Smooth muscle cell (in vitro differentiated cells): ENCODE measurements at regions not wholly inside any gene's neighbourhood (a gene's known extent, or its start where the extent isn't known, plus 50 kb on each side); places are given as distances from the start of the nearest gene placed in this dataset.

Experiments
- DNase-seq: peaks from one replicate; lab custom pipeline; 2025; ENCODE audit not compliant: unreplicated experiment; lab: John Stamatoyannopoulos, UW
- H2AFZ ChIP-seq: fragments of 200-600 bp; sonication (generic); 2 replicates; pipeline ENCODE4 v1.6.0; 2016; ENCODE audit warnings: antibody characterized with exemption, low read depth, mild to moderate bottlenecking
- H3F3A ChIP-seq: fragments of 200-600 bp; sonication (generic); 2 replicates; pipeline ENCODE4 v1.6.0; 2017; ENCODE audit warnings: antibody characterized with exemption, low read depth
- H3K27ac ChIP-seq: fragments of 200-600 bp; sonication (generic); 2 replicates; pipeline ENCODE4 v1.5.1; 2016; ENCODE audit warnings: low read depth, mild to moderate bottlenecking
- H3K27me3 ChIP-seq: fragments of 200-600 bp; sonication (generic); 2 replicates; pipeline ENCODE4 v1.6.1; 2016; ENCODE audit warnings: low read depth, mild to moderate bottlenecking
- H3K36me3 ChIP-seq: fragments of 200-600 bp; sonication (generic); 2 replicates; pipeline ENCODE4 v1.5.1; 2016; ENCODE audit warnings: low read depth
- H3K4me1 ChIP-seq: fragments of 200-600 bp; sonication (generic); 2 replicates; pipeline ENCODE4 v1.5.1; 2016; ENCODE audit warnings: low read depth
- H3K4me2 ChIP-seq: fragments of 200-600 bp; sonication (generic); 2 replicates; pipeline ENCODE4 v1.6.0; 2016; ENCODE audit warnings: mild to moderate bottlenecking
- H3K4me3 ChIP-seq: fragments of 200-600 bp; sonication (generic); 2 replicates; pipeline ENCODE4 v1.5.1; 2016; ENCODE audit warnings: mild to moderate bottlenecking
- H3K79me2 ChIP-seq: fragments of 200-600 bp; sonication (generic); 2 replicates; pipeline ENCODE4 v1.6.0; 2016; ENCODE audit warnings: low read depth, mild to moderate bottlenecking
- H3K9ac ChIP-seq: fragments of 200-600 bp; sonication (generic); 2 replicates; pipeline ENCODE4 v1.6.0; 2016; ENCODE audit warnings: low read depth
- H3K9me3 ChIP-seq: fragments of 200-600 bp; sonication (generic); replicated peaks from 2 replicates; pipeline ENCODE4 v1.5.1; 2016; ENCODE audit warnings: low read depth
- H4K20me1 ChIP-seq: fragments of 200-600 bp; sonication (generic); 2 replicates; pipeline ENCODE4 v1.6.0; 2016; ENCODE audit warnings: low read depth
- CTCF ChIP-seq: fragments of 200-600 bp; sonication (generic); IDR thresholded peaks from 2 replicates; pipeline ENCODE4 v1.5.1; 2017; ENCODE audit warnings: borderline replicate concordance, mild to moderate bottlenecking, antibody characterized with exemption; ENCODE audit not compliant: insufficient read depth, poor library complexity, severe bottlenecking
- WGBS: methylation state at CpG from one replicate; pipeline ENCODE4 v1.1.7; 2016; ENCODE audit warnings: low lambda C conversion rate; 5-methylcytosine and 5-hydroxymethylcytosine counted together

- no peaks in the 10 kb centered on the region for H3K9me3 ChIP-seq
- peak overlapping the region; percentile 2 for H2AFZ ChIP-seq
- no peak for DNase-seq
- peak overlapping the region; percentile 38 for H3K4me2 ChIP-seq
- H3K27ac ChIP-seq: peak overlapping the region; percentile 96
- 57% methylated on average over 4 of the region's 4 CpGs for WGBS
- no peak overlapping the region for H3K4me3 ChIP-seq
- no peaks in the 10 kb centered on the region for H3K79me2 ChIP-seq
- H3K27me3 ChIP-seq: no peaks in the 10 kb centered on the region
- no peak for TF ChIP-seq CTCF
- peak overlapping the region; percentile 90 for H3K9ac ChIP-seq
- H3K4me1 ChIP-seq: peaks cover 24% of the 10 kb centered on the region
- no peaks in the 10 kb centered on the region for H3K36me3 ChIP-seq
- no peaks in the 10 kb centered on the region for H4K20me1 ChIP-seq
- peaks cover 16% of the 10 kb centered on the region for H3F3A ChIP-seq
Measured at GRCh38 chr14:51394384-51394783, 154.3 kb downstream of the TMX1 start.

GRCh38 chr14:51394804-51395203 lies 154.8 kb downstream of the TMX1 start:
- Histone ChIP-seq H3F3A (peaks cover 16% of the 10 kb centered on the region), H3K27me3 (no peaks in the 10 kb centered on the region), H3K9ac (peak overlapping the region; percentile 90), H4K20me1 (no peaks in the 10 kb centered on the region), H3K4me1 (peaks cover 24% of the 10 kb centered on the region), H3K9me3 (no peaks in the 10 kb centered on the region), H3K27ac (peak overlapping the region; percentile 96), H3K4me3 (no peak overlapping the region), H3K4me2 (peak overlapping the region; percentile 38), H2AFZ (peak overlapping the region; percentile 2), H3K79me2 (no peaks in the 10 kb centered on the region), H3K36me3 (no peaks in the 10 kb centered on the region)
- no peak for TF ChIP-seq CTCF
- DNase-seq: no peak
- WGBS: 59% methylated on average over 1 of the region's 1 CpG

- no peak for TF ChIP-seq CTCF
Measured at GRCh38 chr14:51395361-51395849, 155.4 kb downstream of the TMX1 start.

GRCh38 chr14:51396222-51396815 lies 156.3 kb downstream of the TMX1 start:
- Histone ChIP-seq H3K4me1 (peaks cover 28% of the 10 kb centered on the region), H3F3A (peaks cover 16% of the 10 kb centered on the region), H3K36me3 (no peaks in the 10 kb centered on the region), H3K27me3 (no peaks in the 10 kb centered on the region), H3K9ac (peak overlapping the region; percentile 90), H3K4me3 (no peak overlapping the region), H3K9me3 (no peaks in the 10 kb centered on the region), H3K79me2 (no peaks in the 10 kb centered on the region), H3K27ac (peak overlapping the region; percentile 96), H2AFZ (peak overlapping the region; percentile 9), H3K4me2 (peak overlapping the region; percentile 65), H4K20me1 (no peaks in the 10 kb centered on the region)
- no peak for DNase-seq
- WGBS: 23% methylated on average over 11 of the region's 11 CpGs
- TF ChIP-seq CTCF: no peak

More at GRCh38 chr14:51395361-51395849, 155.4 kb downstream of the TMX1 start:
- peak overlapping the region; percentile 96 for H3K27ac ChIP-seq
- peak overlapping the region; percentile 90 for H3K9ac ChIP-seq
- peaks cover 16% of the 10 kb centered on the region for H3F3A ChIP-seq
- 41% methylated on average over 9 of the region's 9 CpGs for WGBS
- H3K4me3 ChIP-seq: no peak overlapping the region
- H4K20me1 ChIP-seq: no peaks in the 10 kb centered on the region
- H2AFZ ChIP-seq: peak overlapping the region; percentile 2
- peak overlapping the region; percentile 38 for H3K4me2 ChIP-seq
- no peaks in the 10 kb centered on the region for H3K79me2 ChIP-seq
- H3K9me3 ChIP-seq: no peaks in the 10 kb centered on the region
- H3K36me3 ChIP-seq: no peaks in the 10 kb centered on the region
- DNase-seq: no peak
- H3K27me3 ChIP-seq: no peaks in the 10 kb centered on the region
- peaks cover 24% of the 10 kb centered on the region for H3K4me1 ChIP-seq
